GM11168 (cell line): ENCODE measurements at regions not wholly inside any gene's neighbourhood (a gene's known extent, or its start where the extent isn't known, plus 50 kb on each side); places are given as distances from the start of the nearest gene placed in this dataset.
"Not testable (repeated sequence)": the region's sequence is repeated elsewhere in the genome, so short reads cannot be mapped to it uniquely, and the experiment has no call there.

Source experiments
- in situ Hi-C: fragments of 300-500 bp; cut with MboI; formaldehyde crosslinking; loops from one replicate; pipeline ENCODE4 v1.12.0; 2022; ENCODE audit warnings: low sequenced_read_pairs; ENCODE audit not compliant: unreplicated experiment

DNA sequence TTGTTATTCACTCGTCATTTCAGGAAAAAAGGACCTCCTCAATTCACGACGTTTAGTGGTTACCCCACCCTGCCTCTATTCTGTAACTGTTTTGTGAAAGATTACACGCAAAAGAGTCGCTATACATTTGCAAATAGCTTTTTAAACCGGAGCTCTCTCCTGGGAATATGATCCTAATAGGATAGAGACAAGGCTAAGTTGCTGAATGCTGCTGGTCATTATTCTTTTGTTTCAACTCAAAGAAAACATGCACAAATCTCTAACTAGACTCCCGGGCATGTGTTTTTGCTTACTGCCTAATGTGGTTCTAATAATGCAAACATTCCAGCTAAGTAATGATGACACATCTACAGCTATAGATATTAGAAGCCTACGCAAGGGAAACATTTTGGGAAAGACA is 214.6 kb upstream of the MDFIC2 start:
- in situ Hi-C loops = loop anchor here (25.0 kb wide), 1 partner anchor 1135 kb away; no protein-coding TSS in a partner anchor

DNA sequence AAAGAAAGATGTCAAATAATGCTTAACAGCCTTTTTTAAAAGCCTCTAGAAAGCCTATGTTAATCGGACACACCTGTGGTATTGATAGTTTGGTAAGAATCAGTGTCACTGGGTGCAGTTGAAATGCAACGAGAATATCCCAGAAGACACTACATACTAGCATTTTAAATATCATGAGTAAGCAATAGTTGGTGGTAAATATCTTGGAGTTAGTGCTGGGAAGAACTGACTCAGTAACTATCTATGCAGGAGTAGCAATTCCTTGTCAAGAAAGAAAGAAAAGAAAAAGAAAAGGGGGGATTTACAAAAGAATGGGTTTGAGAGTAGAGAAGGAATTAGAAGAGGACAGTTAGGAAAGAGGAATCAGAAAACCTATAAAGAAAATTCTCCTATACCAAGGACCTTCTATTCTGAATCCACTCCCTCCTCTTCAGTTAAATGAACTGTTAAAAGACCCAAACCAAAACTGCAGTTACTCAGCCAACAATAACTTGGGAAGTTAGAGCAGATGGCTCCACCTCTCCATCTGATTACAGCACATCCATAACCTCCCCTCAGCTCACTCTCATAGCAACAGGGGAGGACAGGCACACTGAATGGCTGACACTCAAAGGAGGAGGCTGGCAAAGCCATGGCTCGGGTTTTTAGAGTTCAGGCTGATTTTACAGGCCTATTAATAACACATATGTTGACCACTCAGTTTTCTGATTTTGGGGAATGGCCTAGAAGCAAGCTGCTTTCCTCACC is 207.6 kb upstream of the MDFIC2 start:
- in situ Hi-C loops = no loop called here

- in situ Hi-C loops = no loop called here
These were observed 206.6 kb upstream of the MDFIC2 start for GRCh38 chr3:70519026-70519425.

GRCh38 chr3:70518356-70518755 is 205.9 kb upstream of the MDFIC2 start:
- in situ Hi-C loops = no loop called here

DNA sequence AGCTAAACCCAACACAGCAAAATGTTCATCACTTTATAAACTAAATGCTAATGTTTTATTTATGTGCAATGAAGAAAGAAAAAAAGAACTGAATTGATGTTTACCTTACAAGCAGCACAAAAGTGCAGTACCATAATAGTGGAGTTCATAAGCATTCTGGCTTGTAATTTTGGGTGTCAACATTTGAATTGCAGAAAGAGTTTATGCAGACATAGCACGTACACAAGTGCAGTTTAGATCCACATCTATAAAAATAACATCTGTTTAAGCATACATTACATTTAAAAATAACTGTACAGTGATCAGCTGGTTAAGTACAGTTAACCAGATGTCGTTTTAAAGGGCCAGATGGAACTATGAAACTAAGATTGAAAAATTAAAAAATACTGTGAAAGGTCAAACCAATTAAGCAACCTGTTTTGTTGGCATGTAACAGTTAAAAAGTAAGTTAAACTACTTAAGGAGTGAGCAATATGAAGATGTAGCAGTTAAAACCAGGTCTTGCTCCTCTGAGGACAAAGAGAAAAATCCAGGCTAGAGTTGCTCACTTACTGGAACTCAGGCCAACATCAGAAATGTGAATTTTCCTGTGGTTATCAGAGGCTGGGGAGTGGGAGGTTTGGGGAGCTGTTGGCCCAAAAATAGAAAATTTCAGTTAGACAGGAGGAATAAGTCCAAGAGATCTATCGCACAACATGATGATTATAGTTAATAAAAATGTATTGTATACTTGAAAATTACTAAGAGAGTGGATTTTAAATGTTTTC is 204.9 kb upstream of the MDFIC2 start:
- in situ Hi-C loops = no loop called here

GRCh38 chr3:70516076-70516475 is 203.6 kb upstream of the MDFIC2 start:
- in situ Hi-C loops = no loop called here

- in situ Hi-C loops = no loop called here
These were observed 195.0 kb upstream of the MDFIC2 start for GRCh38 chr3:70507486-70507885.

GRCh38 chr3:70506775-70507174 is 194.3 kb upstream of the MDFIC2 start:
- in situ Hi-C loops = no loop called here

DNA sequence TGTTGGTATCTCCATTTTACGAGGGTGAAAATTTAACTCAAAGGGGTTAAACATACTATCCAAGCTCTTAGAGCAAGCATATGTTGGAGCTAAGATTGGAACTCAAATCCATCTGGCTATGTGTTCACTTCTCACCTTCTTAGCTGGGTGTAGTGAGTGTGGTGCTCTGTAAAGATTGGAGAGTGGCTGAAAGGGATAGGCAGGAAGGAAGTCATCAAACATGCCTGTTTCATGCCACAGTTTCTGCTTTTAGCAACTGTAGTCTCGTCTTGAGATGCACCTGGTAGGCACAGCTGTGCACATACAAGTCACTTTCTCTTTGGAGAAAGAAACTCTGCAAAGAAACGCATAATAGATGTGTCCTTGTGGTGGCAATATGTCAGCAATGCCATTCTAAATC is 189.1 kb upstream of the MDFIC2 start:
- in situ Hi-C loops = no loop called here

DNA sequence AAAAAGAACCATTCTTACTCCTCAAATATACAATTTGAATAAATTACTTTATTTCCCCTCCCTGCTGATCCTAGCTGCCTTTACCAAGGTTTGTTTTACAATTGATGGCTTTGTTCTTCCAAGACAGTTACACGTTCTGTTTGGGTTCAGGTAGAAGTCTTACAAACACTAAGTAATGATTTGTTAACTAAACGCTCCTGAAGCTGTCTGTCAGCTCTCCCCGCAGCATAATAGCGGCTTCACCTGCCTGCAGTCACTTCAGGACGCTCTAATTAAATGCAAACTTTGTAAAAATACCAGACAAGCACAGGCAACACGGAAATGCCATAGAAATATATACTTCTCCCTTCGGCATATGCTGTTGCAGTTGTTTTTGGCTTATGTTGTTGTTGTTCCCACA is 176.4 kb upstream of the MDFIC2 start:
- in situ Hi-C loops = no loop called here

GRCh38 chr3:70488131-70488530 is 175.7 kb upstream of the MDFIC2 start:
- in situ Hi-C loops = no loop called here

DNA sequence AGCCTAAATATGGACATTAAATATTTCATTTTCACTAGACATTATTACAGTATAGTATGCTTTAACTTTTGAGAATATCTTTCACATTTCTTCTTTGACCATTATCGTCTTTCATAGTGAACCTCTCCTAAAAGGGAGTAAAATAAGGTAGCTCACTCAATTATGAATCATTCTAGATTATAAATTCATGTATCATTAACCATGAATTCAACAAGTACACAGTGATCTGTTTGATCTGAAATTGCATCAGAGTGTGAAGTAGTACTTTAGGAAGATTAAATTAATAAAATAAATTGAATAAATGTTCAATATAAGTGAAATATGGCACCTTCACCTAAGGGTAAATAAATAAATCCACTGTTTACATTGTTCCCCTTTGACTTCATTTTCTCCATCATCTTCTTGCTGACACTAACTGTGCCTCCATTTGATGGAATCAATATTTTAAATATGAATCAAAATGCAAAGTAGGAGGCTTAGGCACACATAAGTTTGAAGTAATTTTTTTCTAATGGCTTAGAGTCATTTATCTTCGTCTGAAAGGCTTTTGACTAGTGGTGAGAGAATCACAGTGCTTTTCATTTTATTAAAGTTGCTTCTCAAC is 174.1 kb upstream of the MDFIC2 start:
- in situ Hi-C loops = no loop called here

DNA sequence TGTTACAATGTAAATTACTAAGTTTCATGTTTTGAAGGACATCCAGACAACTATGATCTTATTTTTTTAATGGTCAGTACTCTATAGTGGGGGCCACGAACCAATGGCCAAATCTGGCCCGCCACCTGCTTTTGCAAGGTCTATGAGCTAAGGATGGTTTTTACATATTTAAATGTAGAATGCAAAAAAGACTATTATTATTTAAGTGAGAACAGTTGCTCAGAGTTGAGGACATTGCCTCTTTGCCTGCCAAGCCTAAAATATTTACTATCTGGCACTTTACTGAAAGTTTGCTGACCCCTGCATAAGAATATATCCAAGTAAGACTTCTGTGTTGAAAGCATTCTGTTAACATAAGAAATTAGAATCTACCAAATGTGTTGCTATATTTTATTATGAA is 163.7 kb upstream of the MDFIC2 start:
- in situ Hi-C loops = no loop called here

DNA sequence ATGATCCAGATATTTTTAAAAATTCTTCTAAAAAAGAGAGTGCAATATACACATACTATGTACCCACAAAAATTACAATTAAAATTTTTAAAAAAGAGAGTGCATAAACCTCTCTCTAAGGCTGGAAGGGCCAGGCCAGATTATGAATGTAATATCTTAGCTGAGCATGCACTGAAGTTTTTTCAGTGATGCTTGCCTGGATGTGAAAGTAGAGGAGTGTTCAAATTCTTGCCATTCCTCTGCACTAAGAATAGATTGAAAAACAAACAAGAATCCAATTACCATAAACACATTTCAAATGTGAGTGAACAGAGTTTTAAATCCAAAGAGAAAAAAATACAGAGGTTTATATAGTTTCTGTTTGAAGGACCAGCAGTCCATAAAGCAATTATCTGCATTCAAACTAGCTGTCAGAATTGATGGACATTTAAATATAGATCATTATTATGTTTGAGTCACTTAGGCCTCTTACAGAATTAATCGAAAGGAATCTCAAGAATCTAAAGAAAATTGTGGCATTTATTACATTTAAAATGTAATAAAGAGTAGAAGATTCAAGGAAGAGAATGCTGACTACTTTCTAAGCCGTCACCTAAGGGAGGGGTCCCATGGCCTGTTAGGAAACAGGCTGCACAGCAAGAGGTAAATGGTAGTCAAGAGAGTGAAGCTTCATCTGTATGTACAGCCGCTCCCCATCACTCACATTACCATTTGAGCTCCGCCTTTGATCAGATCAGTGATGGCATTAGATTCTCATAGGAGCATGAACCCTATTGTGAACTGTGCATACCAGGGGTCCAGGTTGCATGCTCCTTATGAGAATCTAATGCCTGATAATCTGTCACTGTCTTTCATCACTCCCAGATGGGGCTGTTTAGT is 159.3 kb upstream of the MDFIC2 start:
- in situ Hi-C loops = no loop called here

- in situ Hi-C loops = no loop called here
These were observed 153.7 kb upstream of the MDFIC2 start for GRCh38 chr3:70466096-70466495.

DNA sequence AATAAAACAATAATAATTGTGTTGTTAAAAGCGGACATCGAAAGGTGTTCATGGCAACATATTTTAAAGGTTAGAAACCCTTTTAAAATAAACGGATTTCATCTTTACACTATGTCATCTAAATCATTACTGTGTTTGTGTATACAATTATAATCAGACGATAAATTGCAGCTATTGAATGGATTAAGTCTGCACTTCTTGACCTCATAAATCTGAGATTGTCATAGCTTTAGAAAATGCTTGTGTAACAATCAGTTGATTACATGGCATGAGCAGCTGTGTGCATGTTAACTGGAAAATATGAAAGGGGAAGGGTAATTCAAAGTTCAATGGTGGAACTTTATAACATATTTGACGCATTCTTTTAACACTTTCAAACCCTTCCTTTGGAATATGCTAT is 152.4 kb upstream of the MDFIC2 start:
- in situ Hi-C loops = no loop called here

DNA sequence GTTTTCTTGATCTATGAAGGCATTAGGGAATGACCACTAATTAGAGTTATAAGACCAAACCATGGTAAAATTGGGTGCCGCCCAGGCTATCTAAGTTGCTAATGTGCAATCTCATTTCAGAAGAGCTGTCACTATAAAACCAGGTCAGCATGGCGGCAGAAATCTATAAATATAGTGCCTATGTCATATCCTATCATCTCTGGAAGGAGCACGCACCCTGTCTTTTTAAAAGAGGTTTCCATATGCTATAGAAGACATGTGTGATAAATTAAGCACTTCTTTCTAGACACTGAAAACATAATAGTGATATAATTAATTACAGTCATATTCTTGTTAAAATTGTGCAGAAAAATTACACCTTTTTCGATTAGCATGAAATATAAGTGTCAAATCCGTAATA is 152.0 kb upstream of the MDFIC2 start:
- in situ Hi-C loops = no loop called here

GRCh38 chr3:70450220-70450619 is 137.8 kb upstream of the MDFIC2 start:
- in situ Hi-C loops = not testable (repeated sequence)

GRCh38 chr3:70435422-70435821 is 123.0 kb upstream of the MDFIC2 start:
- in situ Hi-C loops = not testable (repeated sequence)

DNA sequence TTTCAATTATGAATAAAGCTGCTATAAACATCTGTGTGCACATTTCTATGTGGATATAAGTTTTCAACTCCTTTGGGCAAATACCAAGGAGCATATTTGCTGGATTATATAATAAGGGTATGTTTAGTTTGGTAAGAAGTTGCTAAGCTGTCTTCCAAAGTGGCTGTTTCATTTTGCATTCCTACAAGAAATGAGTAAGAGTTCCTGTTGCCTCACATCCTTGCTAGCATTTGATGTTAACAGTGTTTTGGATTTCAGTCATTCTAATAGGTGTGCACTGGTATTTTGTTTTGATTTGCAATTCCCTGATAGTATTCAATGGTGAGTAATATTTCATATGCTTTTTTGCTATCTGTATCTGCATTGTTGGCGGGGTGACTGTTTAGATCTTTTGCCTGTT is 120.7 kb upstream of the MDFIC2 start:
- in situ Hi-C loops = no loop called here
